Stimulated activated CD8-positive, alpha-beta memory T cell treated with anti-CD3 and anti-CD28 coated beads, Interleukin-15, amount 100 ng/mL, for 1 hour (primary cell): ENCODE measurements at regions not wholly inside any gene's neighbourhood (a gene's known extent, or its start where the extent isn't known, plus 50 kb on each side); places are given as distances from the start of the nearest gene placed in this dataset.

Experiments
- DNase-seq: peaks from one replicate; pipeline ENCODE4 v3.0.0-alpha.2; 2020; ENCODE audit warnings: low read depth

DNA sequence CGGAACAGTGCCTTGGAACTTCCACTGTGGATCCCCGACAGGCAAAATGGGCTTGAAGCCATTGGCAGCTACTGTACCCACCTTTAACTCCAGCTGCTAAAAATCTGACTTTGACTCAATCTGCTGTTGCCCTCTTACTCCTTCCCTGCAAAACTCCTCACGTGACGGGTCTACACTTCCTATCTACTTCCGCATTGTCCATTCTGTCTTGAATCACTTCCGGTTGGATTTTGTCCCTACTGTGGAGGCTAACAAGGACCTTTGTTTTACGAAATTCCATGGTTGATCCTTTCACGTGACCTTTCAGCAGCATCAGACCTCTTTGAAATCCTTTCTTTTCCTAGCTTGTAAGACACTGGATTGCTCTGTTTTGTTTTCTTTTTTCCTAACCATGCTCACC lies 268.4 kb downstream of the PRDM2 start:
- DNase-seq: no peak

DNA sequence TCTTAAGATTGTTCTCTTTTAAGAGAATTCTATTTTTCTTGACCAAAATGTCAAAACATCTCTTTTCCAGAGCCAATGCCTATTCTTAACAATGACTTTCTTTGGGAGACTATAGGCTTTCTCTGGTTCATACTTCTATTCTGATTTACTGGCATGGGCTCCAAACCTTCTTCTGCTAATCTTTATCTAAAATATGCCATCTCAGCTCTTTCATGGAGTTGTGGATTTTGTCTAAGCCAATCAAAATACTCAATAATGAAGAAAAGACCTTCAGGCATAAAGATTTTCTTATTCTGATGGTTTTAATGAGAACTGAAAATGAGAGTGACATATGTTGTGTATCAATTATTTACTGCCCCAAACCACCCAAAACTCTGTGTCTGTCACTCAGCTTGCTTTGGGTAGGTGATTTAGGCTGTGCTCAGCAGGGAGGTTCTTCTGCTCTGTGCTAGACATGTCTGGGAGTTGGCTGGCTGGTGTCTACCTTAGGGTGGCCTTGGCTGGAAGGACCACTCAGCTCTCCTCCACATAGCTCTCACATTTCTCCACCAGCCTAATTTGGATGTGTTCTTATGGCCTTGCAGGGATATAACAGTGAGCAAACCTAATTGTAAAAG lies 270.8 kb downstream of the PRDM2 start:
- no peak for DNase-seq

DNA sequence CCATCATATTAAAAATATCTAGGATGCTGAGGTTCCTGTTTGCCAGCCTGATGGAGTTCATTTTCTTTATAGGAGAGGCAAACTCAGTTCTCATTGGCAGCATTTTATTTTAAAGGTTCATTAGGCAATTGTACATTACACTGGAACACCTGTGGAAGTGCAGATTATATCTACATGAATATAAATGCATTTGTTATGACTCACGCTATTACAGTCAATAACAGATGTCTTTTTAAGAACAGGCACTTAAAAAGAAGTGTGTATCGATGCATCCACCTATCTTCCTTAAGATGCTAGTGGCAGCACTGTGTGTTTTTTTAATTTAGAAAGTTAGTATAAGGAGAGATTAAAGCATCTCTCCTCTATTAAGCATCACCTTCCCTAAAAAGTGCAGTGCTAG lies 276.5 kb downstream of the PRDM2 start:
- no peak for DNase-seq

- no peak for DNase-seq
Measured at GRCh38 chr1:13981142-13981541, 281.2 kb downstream of the PRDM2 start.

DNA sequence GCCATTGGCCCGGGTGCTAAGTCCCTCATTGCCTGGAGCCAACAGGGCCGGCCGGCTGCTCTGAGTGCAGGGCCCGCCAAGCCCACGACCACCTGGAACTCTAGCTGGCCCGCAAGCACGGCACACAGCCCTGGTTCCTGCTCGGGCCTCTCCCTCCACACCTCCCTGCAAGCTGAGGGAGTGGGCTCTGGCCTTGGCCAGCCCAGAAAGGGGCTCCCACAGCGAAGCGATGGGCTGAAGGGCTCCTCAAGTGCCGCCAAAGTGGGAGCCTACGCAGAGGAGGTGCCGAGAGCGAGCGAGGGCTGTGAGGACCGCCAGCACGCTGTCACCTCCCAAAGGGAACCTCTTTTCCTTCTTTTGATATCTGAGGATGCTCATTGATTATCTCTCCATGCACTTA lies 283.4 kb downstream of the PRDM2 start:
- no peak for DNase-seq

DNA sequence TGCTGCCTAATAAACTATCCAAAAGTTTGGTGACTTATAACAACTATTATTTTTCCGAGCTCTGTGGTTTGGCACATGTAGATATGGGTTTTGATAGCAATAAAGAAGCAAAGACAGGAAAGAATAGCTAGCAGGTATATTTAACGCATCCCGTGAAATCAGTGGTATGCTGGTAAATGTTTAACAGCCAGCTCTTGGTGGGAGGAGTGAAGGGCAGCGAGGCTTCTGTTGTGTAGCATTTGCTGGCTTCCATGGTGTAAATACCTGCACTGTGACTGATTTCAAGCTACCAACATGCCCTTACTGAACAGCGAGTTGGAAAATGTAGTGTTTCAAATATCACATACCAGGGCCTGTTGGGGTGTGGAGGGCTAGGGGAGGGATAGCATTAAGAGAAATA lies 291.0 kb downstream of the PRDM2 start:
- no peak for DNase-seq

GRCh38 chr1:13992489-13993285 lies 292.7 kb downstream of the PRDM2 start:
- no peak for DNase-seq

GRCh38 chr1:13994386-13994785 lies 294.4 kb downstream of the PRDM2 start:
- DNase-seq: no peak

- DNase-seq: no peak
Measured at GRCh38 chr1:13996334-13996733, 296.3 kb downstream of the PRDM2 start.

DNA sequence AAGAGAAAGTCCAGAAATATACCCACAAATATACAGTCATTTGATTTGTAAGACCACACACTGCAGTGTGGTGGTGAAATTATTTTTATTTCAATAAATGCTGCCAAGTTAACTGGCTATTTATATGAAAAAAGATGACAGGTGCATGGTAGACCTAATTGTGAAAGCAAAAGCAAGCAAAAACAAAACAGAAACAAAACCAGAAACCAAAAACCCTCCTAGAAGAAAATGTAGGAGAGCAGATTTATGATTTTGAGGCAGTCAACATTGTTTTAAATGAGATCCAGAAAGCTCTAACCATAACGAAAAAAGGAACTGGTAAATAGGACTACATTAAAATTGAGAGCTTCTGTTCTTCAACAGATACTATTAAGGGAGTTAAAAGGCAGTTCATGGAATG lies 303.6 kb downstream of the PRDM2 start:
- no peak for DNase-seq

- no peak for DNase-seq
Measured at GRCh38 chr1:14009582-14009981, 309.6 kb downstream of the PRDM2 start.

GRCh38 chr1:14010476-14010875 lies 310.5 kb downstream of the PRDM2 start:
- no peak for DNase-seq

GRCh38 chr1:14011132-14011531 lies 311.1 kb downstream of the PRDM2 start:
- DNase-seq: no peak

- no peak for DNase-seq
Measured at GRCh38 chr1:14011888-14012287, 311.9 kb downstream of the PRDM2 start.

- no peak for DNase-seq
Measured at GRCh38 chr1:14014929-14015328, 314.9 kb downstream of the PRDM2 start.

DNA sequence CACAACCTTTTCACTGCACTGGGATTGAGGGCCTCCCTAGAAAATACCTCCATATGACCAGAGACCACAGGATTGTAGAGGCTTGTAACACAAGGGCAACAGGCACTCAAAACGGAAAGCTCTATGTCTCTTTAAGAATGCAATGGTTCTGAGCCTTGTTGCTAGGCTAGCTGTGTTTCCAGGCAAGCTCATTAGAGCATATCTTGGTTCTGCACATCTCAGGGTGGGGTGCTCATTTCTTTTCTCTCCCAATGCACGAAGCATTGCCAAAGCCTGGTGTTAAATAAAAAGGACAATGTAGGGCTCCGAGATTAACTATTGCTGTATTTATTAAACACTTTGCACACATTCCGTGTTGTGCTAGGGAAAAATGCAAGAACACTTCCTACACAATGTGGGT lies 315.9 kb downstream of the PRDM2 start:
- no peak for DNase-seq

DNA sequence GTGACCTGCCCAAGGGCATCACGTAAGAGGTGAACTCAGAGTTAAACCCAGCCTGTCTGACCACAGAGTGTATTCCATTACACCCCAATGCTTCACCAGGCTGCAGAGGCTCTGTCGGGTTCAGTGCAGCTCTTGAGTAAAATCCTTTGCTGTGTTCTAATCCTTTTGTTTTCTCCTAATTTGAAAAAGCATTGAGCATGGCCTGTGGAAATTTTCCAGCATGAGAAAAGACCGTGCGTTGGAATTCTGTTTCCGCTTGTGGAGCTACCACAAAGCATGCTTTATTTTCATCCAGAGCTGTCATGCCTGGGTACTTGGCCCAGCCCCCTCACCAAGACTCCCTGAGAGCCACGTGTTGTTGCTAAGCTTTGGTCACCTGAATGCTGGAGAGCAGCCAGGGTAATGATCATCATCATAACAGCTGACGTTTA lies 317.6 kb downstream of the PRDM2 start:
- no peak for DNase-seq

DNA sequence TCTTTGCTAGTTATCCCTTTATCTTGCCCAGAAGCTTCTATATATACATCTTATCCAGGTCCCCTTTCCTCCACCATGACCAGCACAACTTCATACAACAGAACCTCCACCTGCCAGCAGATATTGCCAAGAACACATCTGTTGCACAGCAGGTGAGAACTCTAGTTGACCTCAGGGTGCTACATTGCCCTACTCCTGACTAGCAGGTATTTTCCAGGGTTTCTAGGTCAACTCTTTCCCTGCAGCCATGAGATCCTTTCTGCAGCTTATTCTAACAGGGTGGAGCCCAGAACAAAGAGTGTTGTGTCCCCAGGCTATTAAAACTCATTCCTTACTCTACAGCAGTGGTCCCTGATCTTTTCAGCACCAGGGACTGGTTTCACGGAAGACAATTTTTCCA lies 319.5 kb downstream of the PRDM2 start:
- no peak for DNase-seq

DNA sequence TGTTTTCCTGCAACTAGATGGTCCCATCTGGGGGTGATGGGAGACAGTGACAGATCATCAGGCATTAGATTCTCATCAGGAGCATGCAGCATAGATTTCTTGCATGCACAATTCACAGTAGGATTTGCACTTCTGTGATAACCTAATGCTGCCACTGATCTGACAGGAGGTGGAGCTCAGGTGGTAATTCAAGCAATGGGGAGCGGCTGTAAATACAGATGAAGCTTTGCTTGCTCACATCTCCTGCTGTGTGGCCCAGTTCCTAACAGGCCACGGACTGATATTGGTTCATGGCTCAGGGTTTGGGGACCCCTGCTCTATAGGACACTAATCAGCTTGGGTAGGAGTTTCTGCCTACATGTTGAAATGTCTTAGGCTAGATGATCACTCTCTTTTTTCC lies 320.0 kb downstream of the PRDM2 start:
- DNase-seq: no peak

DNA sequence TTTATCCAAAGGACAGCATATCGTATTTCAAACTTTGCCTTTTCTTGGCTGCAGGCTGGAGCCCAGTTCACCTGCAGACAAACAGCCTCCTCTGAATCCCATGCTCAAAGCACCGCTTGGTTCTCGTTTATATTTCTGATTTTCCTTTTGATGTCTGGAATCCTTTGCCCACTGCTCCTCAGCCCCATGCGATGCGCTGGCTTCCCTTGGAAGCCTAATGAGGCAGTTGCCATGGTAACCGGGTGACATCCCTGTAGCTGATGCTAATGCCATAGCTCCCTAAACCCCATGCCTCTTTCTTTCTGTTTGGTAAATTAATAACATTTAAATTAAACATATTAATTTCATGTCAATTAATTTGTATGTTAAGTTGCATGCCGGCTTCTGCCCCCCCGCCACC lies 327.1 kb downstream of the PRDM2 start:
- no peak for DNase-seq

GRCh38 chr1:14031461-14031860 lies 331.5 kb downstream of the PRDM2 start:
- no peak for DNase-seq

GRCh38 chr1:14034506-14034905 lies 334.5 kb downstream of the PRDM2 start:
- no peak for DNase-seq

DNA sequence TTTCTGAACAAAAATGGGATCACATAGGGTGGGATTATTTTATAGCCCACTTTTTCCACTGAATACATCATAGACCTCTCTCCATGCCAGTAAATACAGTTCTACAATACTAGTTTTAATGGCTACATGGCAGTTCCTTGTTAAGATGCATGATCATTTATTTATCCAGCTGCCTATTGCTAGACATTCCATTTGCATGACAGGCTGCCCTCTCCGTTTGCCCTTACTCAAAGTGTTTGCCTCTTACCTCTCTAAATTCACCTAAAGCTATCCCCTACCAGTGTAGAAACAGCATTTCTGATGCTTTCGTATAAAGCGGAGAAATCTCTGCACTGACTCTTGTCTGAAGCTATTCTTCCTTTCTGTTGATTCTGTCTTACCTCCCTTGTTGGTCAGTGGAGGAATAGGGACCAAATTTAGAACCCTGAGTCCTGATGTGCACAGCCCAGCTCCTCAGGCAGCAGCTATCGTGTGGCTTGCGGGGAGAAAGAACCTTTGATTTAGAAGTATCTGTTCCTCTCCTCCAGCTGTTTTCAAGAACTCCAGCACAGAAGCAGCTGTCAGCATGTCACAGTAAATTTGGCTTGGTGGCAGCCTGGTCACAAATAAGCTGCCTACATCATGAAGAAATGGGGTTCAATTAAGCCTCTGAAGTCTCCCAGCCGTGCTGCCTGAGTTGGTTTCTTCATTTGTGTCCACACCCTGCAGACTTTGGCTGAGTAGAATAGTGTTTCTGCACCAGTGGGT lies 337.3 kb downstream of the PRDM2 start:
- no peak for DNase-seq
